Colonic mucosa (tissue), 4 donors: ENCODE measurements at regions not wholly inside any gene's neighbourhood (a gene's known extent, or its start where the extent isn't known, plus 50 kb on each side); places are given as distances from the start of the nearest gene placed in this dataset.

Source experiments
- DNase-seq: peaks from one replicate; pipeline ENCODE4 v3.0.0-alpha.2; 2020
- H3K27ac ChIP-seq: fragments of 200-600 bp; one replicate; pipeline ENCODE4 v1.8.0; 2021
- H3K27me3 ChIP-seq: fragments of 200-600 bp; one replicate; pipeline ENCODE4 v1.8.0; 2021
- H3K36me3 ChIP-seq: fragments of 200-600 bp; one replicate; pipeline ENCODE4 v1.8.0; 2021
- H3K4me1 ChIP-seq: fragments of 200-600 bp; one replicate; pipeline ENCODE4 v1.8.0; 2021; ENCODE audit warnings: mild to moderate bottlenecking
- H3K4me3 ChIP-seq: fragments of 200-600 bp; one replicate; pipeline ENCODE4 v1.8.0; 2021
- H3K9ac ChIP-seq, 2 donors: one replicate each; pipeline ENCODE4 v1.7.0; 2013; ENCODE audit warnings: control low read depth in 2 of 2, low read depth in 2 of 2, low read length in 2 of 2
- H3K9me3 ChIP-seq: fragments of 200-600 bp; one replicate; pipeline ENCODE4 v1.8.0; 2021
- CTCF ChIP-seq: fragments of 200-600 bp; IDR thresholded peaks from one replicate; pipeline ENCODE4 v1.8.0; 2022; ENCODE audit warnings: antibody characterized with exemption, mild to moderate bottlenecking
- intact Hi-C: fragments of 100-400 bp; cut with DNase I; formaldehyde crosslinking; loops from one replicate; pipeline ENCODE4 v1.14.1; 2022
- donor health status: healthy.
- donor health status: DM: no; HTN: no; CAD: no.
- donor health status: DM: no; HTN: no; CAD: no.

- H3K9me3 ChIP-seq, result no peaks in the 10 kb centered on the region
- H3K9ac ChIP-seq, result no peak overlapping the region
- no peak for DNase-seq
- TF ChIP-seq CTCF, result no peak
- no peaks in the 10 kb centered on the region for H3K27me3 ChIP-seq
- intact Hi-C loops, result no loop called here
- no peaks in the 10 kb centered on the region for H3K36me3 ChIP-seq
- no peak overlapping the region for H3K4me3 ChIP-seq
- H3K27ac ChIP-seq, result no peak overlapping the region
- H3K4me1 ChIP-seq, result no peaks in the 10 kb centered on the region
These were observed 323.4 kb downstream of the CDC14C start for GRCh38 chr7:49247759-49248158.

- intact Hi-C loops, result no loop called here
- no peak for DNase-seq
- no peaks in the 10 kb centered on the region for H3K27me3 ChIP-seq
- H3K27ac ChIP-seq, result no peak overlapping the region
- no peaks in the 10 kb centered on the region for H3K4me1 ChIP-seq
- no peak for TF ChIP-seq CTCF
- no peaks in the 10 kb centered on the region for H3K9me3 ChIP-seq
- H3K9ac ChIP-seq, result no peak overlapping the region
- no peak overlapping the region for H3K4me3 ChIP-seq
- no peaks in the 10 kb centered on the region for H3K36me3 ChIP-seq
These were observed 330.7 kb downstream of the CDC14C start for GRCh38 chr7:49255054-49255453.

GRCh38 chr7:49260538-49260937 is 336.2 kb downstream of the CDC14C start:
- intact Hi-C loops, result no loop called here
- no peak for DNase-seq
- no peak overlapping the region for H3K27ac ChIP-seq
- H3K27me3 ChIP-seq, result no peaks in the 10 kb centered on the region
- no peaks in the 10 kb centered on the region for H3K36me3 ChIP-seq
- no peak overlapping the region for H3K9ac ChIP-seq
- H3K9me3 ChIP-seq, result no peaks in the 10 kb centered on the region
- no peaks in the 10 kb centered on the region for H3K4me1 ChIP-seq
- H3K4me3 ChIP-seq, result no peak overlapping the region
- TF ChIP-seq CTCF, result no peak

- no peak for TF ChIP-seq CTCF
- intact Hi-C loops, result no loop called here
- H3K4me3 ChIP-seq, result no peak overlapping the region
- H3K9me3 ChIP-seq, result no peaks in the 10 kb centered on the region
- no peak overlapping the region for H3K27ac ChIP-seq
- H3K27me3 ChIP-seq, result no peaks in the 10 kb centered on the region
- no peaks in the 10 kb centered on the region for H3K36me3 ChIP-seq
- H3K4me1 ChIP-seq, result no peaks in the 10 kb centered on the region
- H3K9ac ChIP-seq, result no peak overlapping the region
- no peak for DNase-seq
These were observed 337.6 kb downstream of the CDC14C start for GRCh38 chr7:49261928-49262327.

GRCh38 chr7:49264530-49264929 is 340.2 kb downstream of the CDC14C start:
- no peak overlapping the region for H3K27ac ChIP-seq
- intact Hi-C loops, result no loop called here
- no peaks in the 10 kb centered on the region for H3K4me1 ChIP-seq
- H3K36me3 ChIP-seq, result no peaks in the 10 kb centered on the region
- no peak for TF ChIP-seq CTCF
- H3K9ac ChIP-seq, result no peak overlapping the region
- DNase-seq, result no peak
- H3K27me3 ChIP-seq, result no peaks in the 10 kb centered on the region
- no peaks in the 10 kb centered on the region for H3K9me3 ChIP-seq
- no peak overlapping the region for H3K4me3 ChIP-seq

GRCh38 chr7:49273897-49274296 is 349.6 kb downstream of the CDC14C start:
- H3K9ac ChIP-seq, result no peak overlapping the region
- no peaks in the 10 kb centered on the region for H3K4me1 ChIP-seq
- no peak for DNase-seq
- H3K36me3 ChIP-seq, result no peaks in the 10 kb centered on the region
- no peak for TF ChIP-seq CTCF
- intact Hi-C loops, result no loop called here
- no peaks in the 10 kb centered on the region for H3K9me3 ChIP-seq
- H3K27me3 ChIP-seq, result no peaks in the 10 kb centered on the region
- no peak overlapping the region for H3K4me3 ChIP-seq
- no peak overlapping the region for H3K27ac ChIP-seq
